K562 (cell line): ENCODE measurements at regions not wholly inside any gene's neighbourhood (a gene's known extent, or its start where the extent isn't known, plus 50 kb on each side); places are given as distances from the start of the nearest gene placed in this dataset.

Source experiments
- ESRRA ChIP-seq: fragments of 450-650 bp; IDR thresholded peaks from 2 replicates; pipeline ENCODE4 v1.6.1; 2014; ENCODE audit warnings: low read depth, mild to moderate bottlenecking, moderate library complexity, borderline replicate concordance
- MEF2D ChIP-seq: conservative IDR thresholded peaks from 2 replicates; pipeline ENCODE4 v1.6.1; 2016; ENCODE audit warnings: low read depth, missing genetic modification characterization, missing compliant biosample characterization
- SMARCB1 ChIP-seq: IDR thresholded peaks from 2 replicates; pipeline ENCODE4 v1.6.1; 2011; ENCODE audit warnings: improper control_type of control experiment, low read depth; ENCODE audit not compliant: insufficient read length
- TF ChIP-seq, protein P1 (sequence below), 3 experiments: IDR thresholded peaks in 2 of 3; conservative IDR thresholded peaks in 1 of 3; 2 replicates each; pipeline ENCODE4 v1.5.1; 2011 to 2012; ENCODE audit warnings: low read length in 3 of 3, mild to moderate bottlenecking in 3 of 3, control low read depth in 2 of 3, improper control_type of control experiment in 1 of 3, inconsistent platforms in 1 of 3, low read depth in 1 of 3, mixed read lengths in 1 of 3, moderate library complexity in 1 of 3; ENCODE audit not compliant: insufficient read depth in 2 of 3

DNA sequence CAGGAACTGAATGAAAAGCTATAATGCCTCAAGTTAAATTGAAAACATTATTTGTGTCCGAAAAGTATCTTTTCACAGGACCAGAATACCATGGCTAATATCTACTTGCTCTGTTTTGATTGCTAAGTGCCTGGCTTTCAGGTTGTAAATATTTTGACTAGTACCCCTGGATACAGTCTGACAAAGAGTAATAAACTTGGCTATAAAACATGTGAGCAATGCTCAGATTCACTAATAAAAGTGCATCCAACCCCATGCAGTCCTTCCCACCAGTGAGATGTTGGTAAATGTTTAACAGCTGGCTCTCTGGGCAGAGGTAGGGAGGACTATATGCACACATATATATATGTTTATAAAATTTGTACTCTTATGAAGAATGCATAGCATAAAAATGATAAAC lies 281.8 kb upstream of the TGFBR2 start:
- TF ChIP-seq, protein P1, sequence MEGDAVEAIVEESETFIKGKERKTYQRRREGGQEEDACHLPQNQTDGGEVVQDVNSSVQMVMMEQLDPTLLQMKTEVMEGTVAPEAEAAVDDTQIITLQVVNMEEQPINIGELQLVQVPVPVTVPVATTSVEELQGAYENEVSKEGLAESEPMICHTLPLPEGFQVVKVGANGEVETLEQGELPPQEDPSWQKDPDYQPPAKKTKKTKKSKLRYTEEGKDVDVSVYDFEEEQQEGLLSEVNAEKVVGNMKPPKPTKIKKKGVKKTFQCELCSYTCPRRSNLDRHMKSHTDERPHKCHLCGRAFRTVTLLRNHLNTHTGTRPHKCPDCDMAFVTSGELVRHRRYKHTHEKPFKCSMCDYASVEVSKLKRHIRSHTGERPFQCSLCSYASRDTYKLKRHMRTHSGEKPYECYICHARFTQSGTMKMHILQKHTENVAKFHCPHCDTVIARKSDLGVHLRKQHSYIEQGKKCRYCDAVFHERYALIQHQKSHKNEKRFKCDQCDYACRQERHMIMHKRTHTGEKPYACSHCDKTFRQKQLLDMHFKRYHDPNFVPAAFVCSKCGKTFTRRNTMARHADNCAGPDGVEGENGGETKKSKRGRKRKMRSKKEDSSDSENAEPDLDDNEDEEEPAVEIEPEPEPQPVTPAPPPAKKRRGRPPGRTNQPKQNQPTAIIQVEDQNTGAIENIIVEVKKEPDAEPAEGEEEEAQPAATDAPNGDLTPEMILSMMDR (IDR thresholded peaks at IDR 0.05 in 2 of 3, conservative IDR thresholded peaks at IDR 0.05 in 1 of 3; ENCODE audit: insufficient read depth in 2 of 3, low read depth in 1 of 3, low read length in 3 of 3), result no peak
- TF ChIP-seq ESRRA (no peak), SMARCB1 (no peak), MEF2D (tag) (no peak)
